ENCODE measurements at regions not wholly inside any gene's neighbourhood (a gene's known extent, or its start where the extent isn't known, plus 50 kb on each side); places are given as distances from the start of the nearest gene placed in this dataset.

- peak overlapping the region; percentile 61 for H2AFZ ChIP-seq (ENCODE audit: low read depth, low read length)
- dilution Hi-C loops (cut with MboI; ENCODE audit: extremely low pct_ligation_motif_present, low sequenced_read_pairs) = no loop called here
- POLR2A ChIA-PET = no interaction called here
- H3K9ac ChIP-seq (replicated peaks; ENCODE audit: extremely low read depth, insufficient read depth, low read length) = no peak overlapping the region
- CTCF ChIA-PET = interaction anchor here (1.0 kb wide), 1 partner anchor 115 kb away, joined by 3 read pairs; no protein-coding TSS in a partner anchor
- no peak overlapping the region for H3K4me2 ChIP-seq (ENCODE audit: insufficient read depth, low read length)
- H3K36me3 ChIP-seq (ENCODE audit: control insufficient read depth in 2 of 2, extremely low read depth in 1 of 2, insufficient read depth in 2 of 2, low read length in 2 of 2) = no peaks in the 10 kb centered on the region
- FAIRE-seq (no peak), DNase-seq (ENCODE audit: low read depth, low spot score) (no peak)
- no peaks in the 10 kb centered on the region for H3K27me3 ChIP-seq (ENCODE audit: control insufficient read depth in 2 of 2, insufficient read depth in 2 of 2, low read length in 2 of 2)
- peak overlapping the region; percentile 21 for H3K27ac ChIP-seq (ENCODE audit: insufficient read depth, low read depth, low read length)
- H3K79me2 ChIP-seq (ENCODE audit: control insufficient read depth, insufficient read depth, low read length) = no peaks in the 10 kb centered on the region
- no peaks in the 10 kb centered on the region for H3K9me1 ChIP-seq (replicated peaks; ENCODE audit: control insufficient read depth, extremely low read depth, insufficient read depth, low read length)
- no peaks in the 10 kb centered on the region for H3K9me3 ChIP-seq (replicated peaks; ENCODE audit: control insufficient read depth, insufficient read depth, low read length)
- TF ChIP-seq MYC (IDR thresholded peaks at IDR 0.05; ENCODE audit: low read depth, low read length) (no peak), MAX (IDR thresholded peaks at IDR 0.05; ENCODE audit: insufficient read depth, insufficient read length) (no peak), POLR2A (IDR thresholded peaks at IDR 0.05; ENCODE audit: low read depth, low read length) (no peak), EZH2 (IDR thresholded peaks at IDR 0.05; ENCODE audit: borderline replicate concordance, low read depth, low read length, severe bottlenecking) (no peak), GATA2 (IDR thresholded peaks at IDR 0.05; ENCODE audit: insufficient read depth, insufficient read length, low read depth, low read length) (no peak), FOS (IDR thresholded peaks at IDR 0.05; ENCODE audit: borderline replicate concordance, insufficient read depth, low read length) (no peak), POLR2AphosphoS5 (IDR thresholded peaks at IDR 0.05; ENCODE audit: insufficient read depth, low read depth, low read length) (no peak), JUN (IDR thresholded peaks at IDR 0.05; ENCODE audit: borderline replicate concordance, insufficient read depth, insufficient read length, low read depth) (no peak)
- TF ChIP-seq, protein P1, sequence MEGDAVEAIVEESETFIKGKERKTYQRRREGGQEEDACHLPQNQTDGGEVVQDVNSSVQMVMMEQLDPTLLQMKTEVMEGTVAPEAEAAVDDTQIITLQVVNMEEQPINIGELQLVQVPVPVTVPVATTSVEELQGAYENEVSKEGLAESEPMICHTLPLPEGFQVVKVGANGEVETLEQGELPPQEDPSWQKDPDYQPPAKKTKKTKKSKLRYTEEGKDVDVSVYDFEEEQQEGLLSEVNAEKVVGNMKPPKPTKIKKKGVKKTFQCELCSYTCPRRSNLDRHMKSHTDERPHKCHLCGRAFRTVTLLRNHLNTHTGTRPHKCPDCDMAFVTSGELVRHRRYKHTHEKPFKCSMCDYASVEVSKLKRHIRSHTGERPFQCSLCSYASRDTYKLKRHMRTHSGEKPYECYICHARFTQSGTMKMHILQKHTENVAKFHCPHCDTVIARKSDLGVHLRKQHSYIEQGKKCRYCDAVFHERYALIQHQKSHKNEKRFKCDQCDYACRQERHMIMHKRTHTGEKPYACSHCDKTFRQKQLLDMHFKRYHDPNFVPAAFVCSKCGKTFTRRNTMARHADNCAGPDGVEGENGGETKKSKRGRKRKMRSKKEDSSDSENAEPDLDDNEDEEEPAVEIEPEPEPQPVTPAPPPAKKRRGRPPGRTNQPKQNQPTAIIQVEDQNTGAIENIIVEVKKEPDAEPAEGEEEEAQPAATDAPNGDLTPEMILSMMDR (IDR thresholded peaks at IDR 0.05; ENCODE audit: extremely low read depth in 1 of 2, insufficient read depth in 1 of 2, low read depth in 1 of 2, low read length in 2 of 2) = no peak
- no peak overlapping the region for H3K4me3 ChIP-seq (replicated peaks in 1 of 3; ENCODE audit: insufficient read depth in 1 of 3, low read depth in 1 of 3, low read length in 3 of 3)
- H3K4me1 ChIP-seq (ENCODE audit: control insufficient read depth, extremely low read depth, insufficient read depth, low read length) = peaks cover 4% of the 10 kb centered on the region
- H4K20me1 ChIP-seq (replicated peaks; ENCODE audit: control insufficient read depth, extremely low read depth, insufficient read depth, low read length) = no peaks in the 10 kb centered on the region
- no TSS peak for BruUV-seq (replicated peaks)
- intact Hi-C loops (cut with micrococcal nuclease) = no loop called here
Measured at GRCh38 chr2:101534149-101534611, 59.3 kb upstream of the RFX8 start.
